Bronchial epithelial cell (primary cell): ENCODE measurements at regions not wholly inside any gene's neighbourhood (a gene's known extent, or its start where the extent isn't known, plus 50 kb on each side); places are given as distances from the start of the nearest gene placed in this dataset.
A peak's percentile ranks its signal among the peaks of the same experiment; 100 is the strongest.

ENCODE experiments used
- DNase-seq: peaks from one replicate; pipeline ENCODE4 v3.0.0-alpha.2; 2010; ENCODE audit warnings: low read depth
- FAIRE-seq: peaks from 2 replicates; lab custom pipeline; 2011; peaks lifted over from hg19 to GRCh38; lab: Jason Lieb, UNC
- H3K27me3 ChIP-seq: 2 replicates; pipeline ENCODE4 v1.5.1; 2011; ENCODE audit warnings: low read length; ENCODE audit not compliant: control insufficient read depth, insufficient read depth
- H3K36me3 ChIP-seq: 2 replicates; pipeline ENCODE4 v1.5.1; 2011; ENCODE audit warnings: low read length; ENCODE audit not compliant: control insufficient read depth, insufficient read depth
- H3K4me3 ChIP-seq: 2 replicates; pipeline ENCODE4 v1.5.1; 2011; ENCODE audit warnings: mild to moderate bottlenecking, low read depth, low read length, control low read depth
- TF ChIP-seq, protein P1 (sequence below): IDR thresholded peaks from 2 replicates; pipeline ENCODE4 v1.5.1; 2011; ENCODE audit warnings: mild to moderate bottlenecking, moderate library complexity, low read length, control low read depth, inconsistent platforms; ENCODE audit not compliant: insufficient read depth, severe bottlenecking

DNA sequence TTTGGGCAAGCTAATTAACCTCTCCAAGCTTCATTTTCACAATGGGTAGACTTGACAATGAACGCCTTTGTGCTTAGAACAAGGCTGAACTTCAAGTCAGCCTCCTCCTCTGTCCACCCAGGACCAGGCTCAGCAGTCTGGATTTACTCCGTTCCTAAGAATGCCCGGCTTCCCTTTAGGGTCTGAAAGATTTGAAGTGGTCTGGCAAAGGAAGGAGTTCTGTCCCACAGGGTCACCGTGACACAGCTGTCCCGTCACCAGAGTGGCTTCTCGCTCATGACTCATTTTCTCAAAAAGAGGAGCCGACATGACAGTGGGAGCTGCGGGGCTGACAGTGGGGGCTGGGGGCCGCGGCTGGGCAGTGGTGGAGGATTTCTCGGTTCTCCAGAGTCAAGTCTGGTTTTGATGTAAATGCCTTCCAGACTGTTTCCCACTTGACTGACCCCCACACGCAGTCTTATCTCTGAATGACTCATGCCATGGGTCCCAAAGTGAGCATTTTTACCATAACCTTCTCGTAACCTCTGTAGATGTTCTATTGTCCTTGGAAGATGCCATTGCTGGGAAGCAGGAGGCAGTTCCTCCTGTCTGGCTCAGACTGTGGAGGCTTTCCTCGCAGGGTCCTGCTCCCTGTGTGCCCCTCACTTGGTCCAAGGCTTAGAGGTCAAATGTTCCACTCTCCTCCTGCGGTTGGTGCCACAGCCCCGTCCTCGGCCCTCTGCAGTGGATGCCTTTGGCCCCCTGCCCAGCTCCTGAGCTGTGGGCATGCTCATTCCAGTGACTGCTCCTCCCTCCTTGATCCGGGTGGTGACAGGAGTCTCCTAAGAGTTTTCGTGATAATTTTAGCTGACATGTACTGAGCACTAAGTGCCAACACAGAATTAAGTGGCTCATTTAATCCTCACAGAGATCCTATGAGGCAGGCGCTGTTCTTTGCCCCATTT, 253.1 kb downstream of the FNDC1 start:
- FAIRE-seq (peak; percentile 7), DNase-seq (no peak)
- H3K27me3 ChIP-seq, result no peaks in the 10 kb centered on the region
- H3K36me3 ChIP-seq, result no peaks in the 10 kb centered on the region
- TF ChIP-seq, protein P1, sequence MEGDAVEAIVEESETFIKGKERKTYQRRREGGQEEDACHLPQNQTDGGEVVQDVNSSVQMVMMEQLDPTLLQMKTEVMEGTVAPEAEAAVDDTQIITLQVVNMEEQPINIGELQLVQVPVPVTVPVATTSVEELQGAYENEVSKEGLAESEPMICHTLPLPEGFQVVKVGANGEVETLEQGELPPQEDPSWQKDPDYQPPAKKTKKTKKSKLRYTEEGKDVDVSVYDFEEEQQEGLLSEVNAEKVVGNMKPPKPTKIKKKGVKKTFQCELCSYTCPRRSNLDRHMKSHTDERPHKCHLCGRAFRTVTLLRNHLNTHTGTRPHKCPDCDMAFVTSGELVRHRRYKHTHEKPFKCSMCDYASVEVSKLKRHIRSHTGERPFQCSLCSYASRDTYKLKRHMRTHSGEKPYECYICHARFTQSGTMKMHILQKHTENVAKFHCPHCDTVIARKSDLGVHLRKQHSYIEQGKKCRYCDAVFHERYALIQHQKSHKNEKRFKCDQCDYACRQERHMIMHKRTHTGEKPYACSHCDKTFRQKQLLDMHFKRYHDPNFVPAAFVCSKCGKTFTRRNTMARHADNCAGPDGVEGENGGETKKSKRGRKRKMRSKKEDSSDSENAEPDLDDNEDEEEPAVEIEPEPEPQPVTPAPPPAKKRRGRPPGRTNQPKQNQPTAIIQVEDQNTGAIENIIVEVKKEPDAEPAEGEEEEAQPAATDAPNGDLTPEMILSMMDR, result no peak
- H3K4me3 ChIP-seq, result no peak overlapping the region

DNA sequence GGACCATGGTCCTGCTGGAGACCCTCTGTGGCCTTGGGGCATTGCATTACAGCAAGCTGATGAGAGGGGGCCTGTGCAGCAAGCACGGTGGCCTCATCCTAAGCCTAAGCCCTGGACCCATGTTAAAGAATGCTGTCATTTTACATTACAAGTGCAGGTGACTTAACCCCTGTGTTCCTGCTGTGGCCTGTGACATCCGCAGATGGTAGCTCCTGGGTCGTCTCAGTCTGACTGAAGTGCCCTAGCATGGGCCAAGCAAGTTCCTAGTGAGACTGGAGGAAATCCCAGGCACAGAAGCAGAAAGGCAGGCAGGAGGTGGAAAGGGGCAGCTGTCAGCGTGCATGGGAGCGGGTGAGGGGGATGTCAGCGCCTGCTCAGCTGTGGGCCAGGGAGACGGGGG, 252.4 kb downstream of the FNDC1 start:
- DNase-seq (no peak), FAIRE-seq (no peak)
- TF ChIP-seq, protein P1, result no peak
- Histone ChIP-seq H3K36me3 (no peaks in the 10 kb centered on the region), H3K27me3 (no peaks in the 10 kb centered on the region), H3K4me3 (no peak overlapping the region)

DNA sequence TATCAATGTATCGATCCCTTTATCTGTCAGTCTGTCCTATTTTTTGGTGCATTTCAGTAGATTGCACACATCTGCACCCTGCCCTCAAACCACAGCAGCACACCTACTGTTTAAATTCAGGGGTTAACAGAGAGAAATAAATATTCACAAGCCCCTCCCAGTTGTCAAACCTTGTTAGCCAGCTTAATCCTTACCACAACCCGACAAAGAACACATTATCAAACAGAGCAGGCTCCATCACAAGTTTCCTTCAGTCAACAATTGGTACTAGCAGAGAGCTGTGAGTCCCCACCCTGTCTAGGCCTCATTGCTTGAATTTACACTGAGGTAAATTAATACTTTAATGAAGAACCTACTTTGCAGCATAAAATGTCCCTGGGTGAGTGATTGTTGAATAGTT, 249.8 kb downstream of the FNDC1 start:
- FAIRE-seq, result no peak
- Histone ChIP-seq H3K36me3 (no peaks in the 10 kb centered on the region), H3K4me3 (no peak overlapping the region), H3K27me3 (no peaks in the 10 kb centered on the region)
- TF ChIP-seq, protein P1, result no peak
- no peak for DNase-seq

DNA sequence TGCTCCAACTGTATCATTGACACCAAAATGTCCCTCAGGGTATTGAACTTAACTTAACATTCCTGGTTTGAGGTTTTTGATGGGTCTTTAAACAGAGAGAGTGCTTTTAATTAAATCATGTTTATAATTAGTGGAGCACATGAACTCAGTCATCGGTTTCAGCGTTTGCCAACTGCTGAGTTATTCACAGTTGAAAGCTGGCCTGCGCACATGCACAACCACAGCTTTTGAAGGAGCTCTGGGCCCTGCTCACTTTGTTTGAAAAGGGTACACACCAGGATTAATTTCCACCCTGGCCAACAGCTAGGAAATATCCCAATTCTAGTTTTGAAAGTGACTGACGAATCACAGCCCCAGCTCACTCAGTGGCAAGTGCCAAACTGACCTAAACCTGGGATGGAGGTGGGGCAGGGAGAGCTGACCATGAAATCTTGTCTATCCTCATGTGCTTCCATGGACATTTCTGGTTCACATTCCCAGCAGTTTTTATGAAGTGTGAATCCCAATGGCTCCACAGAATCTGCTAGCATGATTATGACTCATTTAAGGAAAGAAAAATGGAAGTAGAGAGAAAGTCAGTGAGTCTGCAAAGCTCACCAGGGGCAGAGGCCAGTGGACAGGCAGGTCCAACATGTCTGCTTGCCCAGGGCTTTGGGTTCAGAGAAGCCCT, 247.8 kb downstream of the FNDC1 start:
- H3K27me3 ChIP-seq, result no peaks in the 10 kb centered on the region

DNA sequence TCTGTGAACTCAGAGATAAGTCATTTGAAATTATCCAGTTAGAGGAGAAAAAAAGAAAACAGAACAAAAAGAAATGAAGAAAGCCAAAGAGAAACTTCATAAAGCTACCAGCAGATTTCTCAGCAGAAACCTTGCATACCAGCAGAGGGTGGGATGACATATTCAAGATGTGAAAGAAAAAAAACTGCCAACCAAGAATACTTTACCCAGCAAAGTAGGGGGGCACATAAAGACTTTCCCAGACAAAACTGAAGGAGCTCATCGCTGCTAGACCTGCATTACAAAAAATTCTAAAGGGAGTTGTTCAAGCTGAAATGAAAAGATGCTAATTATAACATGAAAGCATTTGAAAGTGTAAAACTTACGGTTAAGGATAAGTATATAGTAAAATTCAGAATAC, 246.3 kb downstream of the FNDC1 start:
- TF ChIP-seq, protein P1, result no peak
- Histone ChIP-seq H3K4me3 (no peak overlapping the region), H3K27me3 (no peaks in the 10 kb centered on the region), H3K36me3 (no peaks in the 10 kb centered on the region)
- DNase-seq, result no peak
- FAIRE-seq, result no peak

More for the DNA sequence above, 247.8 kb downstream of the FNDC1 start:
- DNase-seq (no peak), FAIRE-seq (no peak)
- Histone ChIP-seq H3K4me3 (no peak overlapping the region), H3K36me3 (no peaks in the 10 kb centered on the region)
- TF ChIP-seq, protein P1, result no peak
